Activated naive CD8-positive, alpha-beta T cell treated with anti-CD3 and anti-CD28 coated beads, Interleukin-2, amount 10 ng/mL, durations not matched to agents 7 days and 5 days (primary cell): ENCODE measurements at regions not wholly inside any gene's neighbourhood (a gene's known extent, or its start where the extent isn't known, plus 50 kb on each side); places are given as distances from the start of the nearest gene placed in this dataset.
"Not testable (repeated sequence)": the region's sequence is repeated elsewhere in the genome, so short reads cannot be mapped to it uniquely, and the experiment has no call there.

ENCODE experiments used
- ATAC-seq: fragments of 150-1000 bp; cut with Tn5 transposase; one replicate; pipeline ENCODE4 v1.10.0; 2021; ENCODE audit warnings: low read depth, moderate library complexity
- POLR2A ChIA-PET: fragments of 350-600 bp; sonication (Branson Sonifier 250); formaldehyde crosslinking; loops from one replicate; lab custom pipeline; 2021; ENCODE audit warnings: antibody characterized with exemption; lab: Charles Lee
- DNase-seq: peaks from one replicate; pipeline ENCODE4 v3.0.0; 2021
- H3K27ac Mint-ChIP-seq: one replicate; pipeline ENCODE4 v1.8.0; 2022; ENCODE audit warnings: mild to moderate bottlenecking, mixed read lengths
- H3K27me3 Mint-ChIP-seq: one replicate; pipeline ENCODE4 v1.8.0; 2022; ENCODE audit warnings: mild to moderate bottlenecking, moderate library complexity, mixed read lengths
- H3K36me3 Mint-ChIP-seq: one replicate; pipeline ENCODE4 v1.8.0; 2021; ENCODE audit warnings: mild to moderate bottlenecking, mixed read lengths
- H3K4me1 Mint-ChIP-seq: one replicate; pipeline ENCODE4 v1.8.0; 2021; ENCODE audit warnings: mixed read lengths
- H3K4me3 Mint-ChIP-seq: one replicate; pipeline ENCODE4 v1.8.0; 2022; ENCODE audit warnings: mild to moderate bottlenecking, moderate library complexity, mixed read lengths
- H3K9me3 Mint-ChIP-seq: one replicate; pipeline ENCODE4 v1.8.0; 2021; ENCODE audit warnings: mixed read lengths

DNA sequence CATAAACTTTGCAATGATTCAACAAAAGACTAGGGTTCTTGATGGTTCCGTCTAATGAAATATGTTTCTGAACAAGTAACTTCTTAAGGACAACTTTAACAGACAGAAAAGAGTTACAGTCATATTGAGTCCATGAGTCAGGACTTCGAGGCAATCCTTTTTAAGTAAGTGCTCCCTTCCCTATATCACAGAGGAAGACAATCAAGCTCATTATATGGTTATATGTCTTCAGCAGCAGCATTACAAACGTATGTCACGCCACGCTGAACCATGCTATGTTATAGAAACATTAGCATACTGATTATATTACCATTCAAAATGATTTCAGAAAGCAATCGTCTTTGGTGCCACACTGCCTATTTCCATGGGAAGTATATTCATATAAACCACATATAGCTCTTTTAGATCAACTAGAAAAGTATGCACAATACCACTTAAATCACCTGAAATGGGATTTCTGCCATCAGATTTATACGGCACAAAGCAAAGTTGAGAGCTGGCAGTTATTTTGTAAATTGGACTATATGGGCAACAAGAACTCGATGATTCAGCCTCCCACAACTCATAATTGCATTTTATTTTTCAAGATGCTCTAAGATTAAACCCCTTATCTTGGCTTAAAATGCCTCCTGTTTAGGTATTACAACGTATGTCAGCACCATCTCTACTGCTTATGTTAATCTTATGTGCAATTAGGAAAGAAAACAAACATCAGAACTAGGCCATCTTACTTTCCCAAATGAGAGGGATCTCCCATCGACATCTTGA, 111.3 kb upstream of the SAMSN1 start:
- H3K27me3 Mint-ChIP-seq, result no peaks in the 10 kb centered on the region
- ATAC-seq (no peak), DNase-seq (no peak)
- H3K36me3 Mint-ChIP-seq, result peaks cover 13% of the 10 kb centered on the region
- POLR2A ChIA-PET, result no interaction called here
- peaks cover 2% of the 10 kb centered on the region for H3K4me1 Mint-ChIP-seq
- peaks cover 12% of the 10 kb centered on the region for H3K9me3 Mint-ChIP-seq
- H3K27ac Mint-ChIP-seq, result no peak overlapping the region
- H3K4me3 Mint-ChIP-seq, result no peak overlapping the region

DNA sequence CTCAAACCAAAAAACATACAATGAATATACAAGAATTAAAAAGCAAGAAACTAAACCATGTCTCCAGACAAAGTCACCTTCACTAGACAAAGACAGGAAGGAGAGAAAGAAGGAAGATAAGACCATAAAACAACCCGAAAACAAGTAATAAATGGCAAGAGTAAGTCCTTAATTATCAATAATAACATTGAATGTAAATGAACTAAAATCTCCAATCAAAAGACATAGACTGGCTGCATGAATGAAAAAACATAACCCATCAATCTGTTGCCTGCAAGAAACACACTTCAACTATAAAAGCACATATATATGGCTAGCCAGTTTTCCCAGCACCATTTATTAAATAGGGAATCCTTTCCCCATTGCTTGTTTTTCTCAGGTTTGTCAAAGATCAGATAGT, 100.8 kb upstream of the SAMSN1 start:
- peaks cover 15% of the 10 kb centered on the region for H3K9me3 Mint-ChIP-seq
- H3K27ac Mint-ChIP-seq, result no peak overlapping the region
- no peak for ATAC-seq
- no peaks in the 10 kb centered on the region for H3K4me1 Mint-ChIP-seq
- no peak for DNase-seq
- POLR2A ChIA-PET, result no interaction called here
- H3K27me3 Mint-ChIP-seq, result no peaks in the 10 kb centered on the region
- H3K4me3 Mint-ChIP-seq, result no peak overlapping the region
- peaks cover 8% of the 10 kb centered on the region for H3K36me3 Mint-ChIP-seq

DNA sequence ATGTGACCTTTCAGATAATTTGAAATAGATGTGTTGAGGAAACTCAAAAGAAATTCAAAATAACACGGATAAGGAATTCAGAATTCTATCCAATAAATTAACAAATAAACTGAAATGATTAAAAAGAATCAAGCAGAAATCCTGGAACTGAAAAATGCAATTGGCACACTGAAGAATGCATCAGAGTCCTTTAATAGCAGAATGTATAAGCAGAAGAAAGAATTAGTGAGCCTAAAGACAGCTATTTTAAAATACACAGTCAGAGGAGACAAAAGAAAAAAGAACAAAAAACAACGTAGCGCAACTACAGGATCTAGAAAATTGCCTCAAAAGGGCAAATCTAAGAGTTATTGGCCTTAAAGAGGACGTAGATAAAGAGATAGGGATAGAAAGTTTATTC, 99.6 kb upstream of the SAMSN1 start:
- no peaks in the 10 kb centered on the region for H3K27me3 Mint-ChIP-seq
- H3K4me3 Mint-ChIP-seq, result no peak overlapping the region
- ATAC-seq (no peak), DNase-seq (no peak)
- peaks cover 12% of the 10 kb centered on the region for H3K9me3 Mint-ChIP-seq
- H3K36me3 Mint-ChIP-seq, result peaks cover 5% of the 10 kb centered on the region
- H3K27ac Mint-ChIP-seq, result no peak overlapping the region
- POLR2A ChIA-PET, result no interaction called here
- H3K4me1 Mint-ChIP-seq, result no peaks in the 10 kb centered on the region

DNA sequence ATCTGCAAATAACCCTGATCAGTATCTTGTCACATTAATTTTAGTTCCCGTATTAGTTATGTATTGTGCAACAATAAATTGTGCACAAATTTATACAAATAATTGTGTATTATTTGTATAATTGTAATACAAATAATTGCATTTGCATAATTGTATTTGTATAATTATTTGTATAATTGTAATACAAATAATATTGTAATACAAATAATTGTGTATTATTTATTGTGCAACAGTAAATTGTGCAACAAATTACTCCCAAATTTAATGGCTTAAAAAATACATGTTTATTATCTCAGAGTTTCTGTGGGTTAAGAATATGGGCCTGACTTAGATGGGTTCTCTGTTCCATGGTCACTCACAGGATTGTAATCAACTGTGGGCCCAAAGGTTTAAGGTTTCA, 86.2 kb upstream of the SAMSN1 start:
- Mint-ChIP-seq H3K4me1 (peaks cover 12% of the 10 kb centered on the region), H3K27ac (no peak overlapping the region), H3K4me3 (no peak overlapping the region), H3K27me3 (no peaks in the 10 kb centered on the region), H3K9me3 (peaks cover 14% of the 10 kb centered on the region), H3K36me3 (peaks cover 17% of the 10 kb centered on the region)
- ATAC-seq (no peak), DNase-seq (no peak)
- POLR2A ChIA-PET, result no interaction called here

DNA sequence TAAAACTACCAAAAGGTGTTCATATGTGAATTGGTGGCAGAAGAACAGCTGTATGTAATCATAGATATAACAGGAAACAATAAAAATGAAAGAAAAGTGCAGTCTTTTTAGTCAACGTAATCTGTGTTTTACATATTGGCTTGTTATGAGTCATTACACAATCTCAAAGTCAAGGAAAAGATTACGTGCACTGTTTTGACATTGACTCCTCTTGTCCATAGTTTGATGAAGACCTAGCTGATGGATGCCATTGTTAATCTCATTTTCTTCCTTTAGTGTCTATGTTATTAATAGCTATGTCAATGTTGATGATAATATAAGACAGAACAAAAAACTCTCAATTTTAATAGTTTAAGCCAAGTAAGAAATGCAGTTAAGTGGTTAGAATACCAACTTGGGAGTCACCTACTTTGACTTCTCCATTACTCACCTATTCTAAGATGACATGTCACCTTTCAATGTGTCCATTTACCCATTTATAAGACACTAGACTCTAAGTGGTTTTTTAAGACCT, 84.5 kb upstream of the SAMSN1 start:
- H3K36me3 Mint-ChIP-seq, result peaks cover 19% of the 10 kb centered on the region
- no peaks in the 10 kb centered on the region for H3K27me3 Mint-ChIP-seq
- no peak overlapping the region for H3K27ac Mint-ChIP-seq
- peaks cover 12% of the 10 kb centered on the region for H3K4me1 Mint-ChIP-seq
- DNase-seq, result no peak
- no peak overlapping the region for H3K4me3 Mint-ChIP-seq
- ATAC-seq, result peak; percentile 63
- H3K9me3 Mint-ChIP-seq, result peaks cover 14% of the 10 kb centered on the region
- POLR2A ChIA-PET, result interaction anchor here (1.3 kb wide), 2 partner anchors 39 to 81 kb away, joined by 3 read pairs; no protein-coding TSS in a partner anchor

DNA sequence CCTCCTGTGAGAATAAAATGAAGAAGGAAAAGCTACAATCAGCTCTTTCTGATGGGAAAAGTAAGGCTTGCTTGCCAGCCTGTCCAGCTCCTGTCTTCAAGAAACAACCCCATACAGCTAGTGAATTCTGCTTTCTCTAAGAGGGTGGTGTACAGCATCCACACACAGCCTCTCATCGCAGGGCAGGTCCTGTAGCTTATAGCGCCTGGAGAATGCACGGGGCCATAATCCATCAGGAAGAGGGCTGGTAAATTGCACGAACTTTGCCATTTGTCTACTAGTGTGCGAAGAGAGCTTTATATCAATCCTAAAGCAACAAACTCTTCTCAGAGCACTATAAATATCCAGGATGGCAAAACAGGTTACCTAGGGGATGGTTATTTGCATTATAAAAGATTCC, 83.3 kb upstream of the SAMSN1 start:
- H3K4me3 Mint-ChIP-seq, result no peak overlapping the region
- POLR2A ChIA-PET, result interaction anchor here (1.0 to 1.3 kb wide), 3 partner anchors 38 to 79 kb away, joined by 3 read pairs; no protein-coding TSS in a partner anchor
- no peak for ATAC-seq
- peaks cover 12% of the 10 kb centered on the region for H3K4me1 Mint-ChIP-seq
- H3K9me3 Mint-ChIP-seq, result peaks cover 14% of the 10 kb centered on the region
- no peak for DNase-seq
- no peaks in the 10 kb centered on the region for H3K27me3 Mint-ChIP-seq
- H3K27ac Mint-ChIP-seq, result no peak overlapping the region
- H3K36me3 Mint-ChIP-seq, result peaks cover 23% of the 10 kb centered on the region

DNA sequence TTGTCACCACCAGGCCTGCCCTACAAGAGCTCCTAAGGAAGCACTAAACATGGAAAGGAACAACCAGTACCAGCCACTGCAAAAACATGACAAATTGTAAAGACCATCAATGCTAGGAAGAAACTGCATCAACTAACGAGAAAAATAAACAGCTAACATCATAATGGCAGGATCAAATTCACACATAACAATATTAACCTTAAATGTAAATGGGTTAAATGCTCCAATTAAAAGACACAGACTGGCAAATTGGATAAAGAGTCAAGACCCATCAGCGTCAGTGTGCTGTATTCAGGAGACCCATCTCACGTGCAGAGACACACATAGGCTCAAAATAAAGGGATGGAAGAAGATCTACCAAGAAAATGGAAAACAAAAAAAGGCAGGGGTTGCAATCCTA, 77.0 kb upstream of the SAMSN1 start:
- Mint-ChIP-seq H3K9me3 (peaks cover 25% of the 10 kb centered on the region), H3K36me3 (peaks cover 40% of the 10 kb centered on the region)
- H3K4me3 Mint-ChIP-seq, POLR2A ChIA-PET, DNase-seq, H3K4me1 Mint-ChIP-seq, ATAC-seq, H3K27ac Mint-ChIP-seq, H3K27me3 Mint-ChIP-seq: not testable (repeated sequence)

DNA sequence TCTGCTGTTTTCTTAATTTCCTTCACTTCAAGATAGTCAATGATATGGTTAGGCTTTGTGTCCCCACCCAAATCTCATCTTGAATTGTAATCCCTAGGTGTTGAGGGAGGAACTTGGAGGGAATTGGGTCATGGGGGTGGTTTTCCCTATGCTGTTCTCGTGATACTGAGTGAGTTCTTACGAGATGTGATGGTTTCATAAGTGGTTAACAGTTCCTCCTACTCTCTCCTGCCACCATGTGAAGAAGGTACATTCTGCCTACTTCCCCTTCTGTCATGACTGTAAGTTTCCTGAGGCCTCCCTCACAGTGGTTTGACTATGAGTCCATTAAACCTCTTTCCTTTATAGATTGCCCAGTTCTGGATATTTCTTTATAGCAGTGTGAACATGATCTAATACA, 74.0 kb upstream of the SAMSN1 start:
- H3K4me3 Mint-ChIP-seq, result no peak overlapping the region
- POLR2A ChIA-PET, result no interaction called here
- peaks cover 37% of the 10 kb centered on the region for H3K36me3 Mint-ChIP-seq
- peaks cover 11% of the 10 kb centered on the region for H3K4me1 Mint-ChIP-seq
- ATAC-seq (no peak), DNase-seq (no peak)
- H3K27ac Mint-ChIP-seq, result peak overlapping the region; percentile 33
- peaks cover 24% of the 10 kb centered on the region for H3K9me3 Mint-ChIP-seq
- no peaks in the 10 kb centered on the region for H3K27me3 Mint-ChIP-seq

DNA sequence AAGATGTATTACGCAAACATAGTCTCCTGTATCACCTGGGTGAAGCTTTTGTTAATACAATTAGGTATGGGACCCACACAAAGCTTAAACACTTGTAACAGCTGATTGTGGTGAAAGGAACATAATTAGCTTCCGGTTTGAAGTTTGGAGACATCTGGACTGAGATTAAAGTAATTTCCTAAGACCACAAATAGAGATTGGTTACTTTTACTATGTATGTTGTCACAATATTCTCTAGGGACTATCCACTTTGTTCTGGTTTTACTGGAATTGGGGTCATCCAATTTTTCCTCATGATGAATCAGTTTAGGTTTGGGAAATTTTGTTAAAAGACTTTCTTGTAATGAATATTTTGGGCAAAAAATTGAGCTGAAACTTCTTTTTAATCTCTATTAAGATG, 71.8 kb upstream of the SAMSN1 start:
- Mint-ChIP-seq H3K27ac (no peak overlapping the region), H3K4me1 (peaks cover 11% of the 10 kb centered on the region), H3K4me3 (no peak overlapping the region), H3K27me3 (no peaks in the 10 kb centered on the region), H3K36me3 (peaks cover 31% of the 10 kb centered on the region), H3K9me3 (peaks cover 18% of the 10 kb centered on the region)
- no peak for ATAC-seq
- POLR2A ChIA-PET, result interaction anchor here (0.7 kb wide), 1 partner anchor 49 kb away, joined by 3 read pairs; no protein-coding TSS in a partner anchor
- no peak for DNase-seq

DNA sequence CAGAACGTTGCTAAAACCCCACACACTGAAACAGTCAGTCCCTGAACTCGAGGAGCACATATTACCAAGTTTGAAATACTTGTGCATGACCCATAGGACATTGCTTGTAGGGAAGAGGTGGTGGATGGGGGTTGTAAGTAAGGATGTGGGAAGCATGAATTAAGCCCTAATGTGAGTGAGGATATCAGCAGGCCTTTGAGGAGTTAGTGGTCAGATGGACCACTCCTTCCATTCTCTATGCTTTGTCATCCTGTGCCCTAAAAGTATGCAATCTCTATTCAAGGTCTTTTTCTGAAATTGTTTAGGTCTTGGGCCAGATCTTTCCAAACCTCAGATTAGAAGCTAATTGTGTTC, 70.9 kb upstream of the SAMSN1 start:
- Mint-ChIP-seq H3K27me3 (no peaks in the 10 kb centered on the region), H3K4me3 (no peak overlapping the region), H3K27ac (no peak overlapping the region), H3K4me1 (peaks cover 8% of the 10 kb centered on the region), H3K9me3 (peaks cover 14% of the 10 kb centered on the region), H3K36me3 (peaks cover 25% of the 10 kb centered on the region)
- ATAC-seq (no peak), DNase-seq (no peak)
- POLR2A ChIA-PET, result no interaction called here

DNA sequence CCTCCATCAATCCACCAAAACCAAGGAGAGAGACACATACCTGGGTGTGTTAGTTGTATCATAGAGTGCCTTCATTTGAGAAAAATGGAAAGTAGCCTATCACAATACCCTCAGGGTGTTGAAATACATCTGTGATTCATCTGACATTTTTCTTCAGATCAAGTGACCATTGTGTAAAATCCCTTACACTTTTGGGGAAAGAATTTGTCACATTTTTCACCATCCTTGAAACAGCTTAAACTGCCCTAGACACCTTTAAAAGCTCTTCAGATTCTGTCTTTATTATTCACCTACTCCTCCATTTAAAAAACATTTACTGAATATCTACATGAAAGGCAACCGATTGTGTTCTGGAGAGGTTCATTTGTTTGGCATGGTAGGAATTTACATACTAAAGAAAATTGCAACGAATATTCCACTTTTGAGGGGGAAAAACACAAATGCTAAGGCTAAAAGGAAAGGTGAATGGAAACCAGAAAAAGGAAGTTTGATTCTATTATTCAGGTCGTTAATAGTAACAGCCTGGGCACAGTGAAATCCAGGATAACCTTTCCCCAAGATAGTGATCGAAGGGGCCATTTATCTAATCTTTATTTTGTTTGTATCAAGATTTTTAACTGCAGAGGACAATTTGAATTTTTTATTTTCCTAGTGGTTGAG, 70.4 kb upstream of the SAMSN1 start:
- no peak for DNase-seq
- peaks cover 28% of the 10 kb centered on the region for H3K36me3 Mint-ChIP-seq
- no peaks in the 10 kb centered on the region for H3K27me3 Mint-ChIP-seq
- H3K4me3 Mint-ChIP-seq, result no peak overlapping the region
- no peak for ATAC-seq
- H3K27ac Mint-ChIP-seq, result no peak overlapping the region
- H3K9me3 Mint-ChIP-seq, result peaks cover 14% of the 10 kb centered on the region
- peaks cover 11% of the 10 kb centered on the region for H3K4me1 Mint-ChIP-seq
- POLR2A ChIA-PET, result no interaction called here

DNA sequence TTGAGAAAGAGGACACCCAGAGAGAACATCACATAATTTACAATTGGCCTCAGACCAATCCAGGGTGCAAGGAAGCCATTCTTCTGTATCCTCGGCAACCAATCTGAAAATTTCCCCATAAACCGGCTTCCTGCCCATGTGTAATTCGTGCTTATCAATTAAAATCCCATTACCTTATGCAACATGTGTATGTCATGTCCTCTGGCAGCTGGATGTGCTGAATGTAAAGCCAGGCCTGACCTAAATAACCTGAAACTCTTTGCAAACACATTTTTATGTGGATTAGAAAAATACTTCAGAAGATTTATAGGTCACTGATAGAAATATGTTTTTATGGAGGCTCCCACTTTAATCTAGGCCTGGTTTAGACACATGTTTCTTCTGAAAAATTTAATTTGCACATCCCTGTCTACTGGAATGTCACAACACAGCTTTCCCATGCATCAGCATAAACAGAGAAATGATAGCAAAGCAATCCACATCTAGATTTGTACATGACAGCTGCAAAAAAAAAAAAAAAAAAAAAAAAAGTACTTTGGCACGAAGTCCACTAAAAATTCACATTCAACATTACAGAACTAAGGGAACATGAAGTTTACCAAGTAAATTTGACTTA, 69.4 kb upstream of the SAMSN1 start:
- peaks cover 14% of the 10 kb centered on the region for H3K9me3 Mint-ChIP-seq
- no peaks in the 10 kb centered on the region for H3K27me3 Mint-ChIP-seq
- H3K36me3 Mint-ChIP-seq, result peaks cover 34% of the 10 kb centered on the region

DNA sequence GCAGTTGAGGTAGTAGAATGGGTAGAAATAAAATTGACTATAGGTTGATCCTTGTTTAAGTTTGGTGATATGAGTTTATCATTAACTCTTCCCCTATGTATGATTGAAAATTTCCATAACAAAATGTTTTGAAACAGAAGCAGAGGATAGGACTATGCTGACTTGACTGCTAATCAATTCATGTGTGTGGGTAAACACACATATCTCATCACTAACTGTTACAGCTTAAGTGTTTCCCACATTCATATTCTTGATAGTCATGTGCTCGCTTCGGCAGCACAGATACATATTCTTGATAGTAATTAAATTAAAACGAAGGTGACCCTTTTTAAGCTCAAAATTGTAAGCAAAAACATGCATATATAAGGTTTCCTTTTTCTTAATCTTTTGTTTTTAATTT, 68.2 kb upstream of the SAMSN1 start:
- POLR2A ChIA-PET, result interaction anchor here (1.6 kb wide), 1 partner anchor 12 kb away, joined by 4 read pairs; no protein-coding TSS in a partner anchor
- Mint-ChIP-seq H3K27me3 (no peaks in the 10 kb centered on the region), H3K9me3 (peaks cover 7% of the 10 kb centered on the region), H3K4me1 (peaks cover 15% of the 10 kb centered on the region), H3K27ac (no peak overlapping the region), H3K4me3 (no peak overlapping the region), H3K36me3 (peaks cover 24% of the 10 kb centered on the region)
- DNase-seq (no peak), ATAC-seq (no peak)

More for the DNA sequence above, 69.4 kb upstream of the SAMSN1 start:
- peaks cover 14% of the 10 kb centered on the region for H3K4me1 Mint-ChIP-seq
- POLR2A ChIA-PET, result interaction anchor here (1.6 kb wide), 1 partner anchor 13 kb away, joined by 4 read pairs; no protein-coding TSS in a partner anchor
- H3K27ac Mint-ChIP-seq, result no peak overlapping the region
- no peak for DNase-seq
- ATAC-seq, result no peak
- H3K4me3 Mint-ChIP-seq, result no peak overlapping the region
